HG03039 (cell line): ENCODE measurements at regions not wholly inside any gene's neighbourhood (a gene's known extent, or its start where the extent isn't known, plus 50 kb on each side); places are given as distances from the start of the nearest gene placed in this dataset.
A peak's percentile ranks its signal among the peaks of the same experiment; 100 is the strongest.

ENCODE experiments used
- ATAC-seq: cut with Tn5 transposase; IDR thresholded peaks from one replicate; pipeline ENCODE4 v1.9.1; 2021; ENCODE audit warnings: mild to moderate bottlenecking, moderate library complexity; ENCODE audit not compliant: unreplicated experiment

- no peak for ATAC-seq
Measured at GRCh38 chr9:27861887-27862286, 288.6 kb upstream of the C9orf72 start.

- ATAC-seq: no peak
Measured at GRCh38 chr9:27864644-27865438, 291.6 kb upstream of the C9orf72 start.

- no peak for ATAC-seq
Measured at GRCh38 chr9:27866741-27867140, 293.5 kb upstream of the C9orf72 start.

- ATAC-seq: no peak
Measured at GRCh38 chr9:27870404-27870803, 297.1 kb upstream of the C9orf72 start.

GRCh38 chr9:27880156-27880555 lies 306.9 kb upstream of the C9orf72 start:
- ATAC-seq: no peak

GRCh38 chr9:27880635-27881034 lies 307.4 kb upstream of the C9orf72 start:
- ATAC-seq: no peak

GRCh38 chr9:27888661-27889295 lies 315.5 kb upstream of the C9orf72 start:
- peak; percentile 99 for ATAC-seq

GRCh38 chr9:27924502-27924901 lies 351.2 kb upstream of the C9orf72 start:
- no peak for ATAC-seq

- no peak for ATAC-seq
Measured at GRCh38 chr9:27925815-27926214, 352.5 kb upstream of the C9orf72 start.

GRCh38 chr9:27929841-27930240 lies 356.6 kb upstream of the C9orf72 start:
- ATAC-seq: no peak

GRCh38 chr9:27933210-27934025 lies 360.1 kb upstream of the C9orf72 start:
- ATAC-seq: no peak

GRCh38 chr9:27934471-27934870 lies 361.2 kb upstream of the C9orf72 start:
- ATAC-seq: no peak

- no peak for ATAC-seq
Measured at GRCh38 chr9:27939186-27939585, 365.9 kb upstream of the C9orf72 start.

- ATAC-seq: no peak
Measured at GRCh38 chr9:27940535-27940934, 367.3 kb upstream of the C9orf72 start.

GRCh38 chr9:27943501-27943900 lies 370.2 kb upstream of the C9orf72 start:
- ATAC-seq: no peak

- ATAC-seq: no peak
Measured at GRCh38 chr9:27945386-27945785, 372.1 kb upstream of the C9orf72 start.

- ATAC-seq: no peak
Measured at GRCh38 chr9:27950382-27950781, 377.1 kb upstream of the C9orf72 start.

- no peak for ATAC-seq
Measured at GRCh38 chr9:27954858-27955257, 381.6 kb upstream of the C9orf72 start.

GRCh38 chr9:27963836-27964235 lies 390.6 kb upstream of the C9orf72 start:
- no peak for ATAC-seq

GRCh38 chr9:27967210-27967609 lies 393.9 kb upstream of the C9orf72 start:
- ATAC-seq: no peak

- no peak for ATAC-seq
Measured at GRCh38 chr9:27977931-27978330, 404.6 kb upstream of the C9orf72 start.

GRCh38 chr9:27985714-27986113 lies 412.4 kb upstream of the C9orf72 start:
- no peak for ATAC-seq
